A549 (cell line): ENCODE measurements at regions not wholly inside any gene's neighbourhood (a gene's known extent, or its start where the extent isn't known, plus 50 kb on each side); places are given as distances from the start of the nearest gene placed in this dataset.

ENCODE experiments used
- ATAC-seq, 2 experiments: fragments of 200-7000 bp in 1 of 2; fragments of >200 bp in 1 of 2; cut with Nextera tagmentation in 1 of 2; cut with Tn5 transposase in 1 of 2; 3 replicates each; pipeline versions ENCODE4 v1.8.0 to v1.9.1; 2018 to 2020; ENCODE audit warnings: mild to moderate bottlenecking in 1 of 2, moderate library complexity in 1 of 2
- CTCF ChIA-PET: fragments of 300-600 bp; sonication (Branson Sonifier 250); formaldehyde crosslinking; extraction: SDS; loops from one replicate; lab custom pipeline; 2021; ENCODE audit warnings: antibody characterized with exemption, inconsistent platforms; lab: Yijun Ruan, JAX
- POLR2A ChIA-PET: fragments of 350-600 bp; formaldehyde crosslinking; extraction: SDS; loops from one replicate; lab custom pipeline; 2021; ENCODE audit warnings: antibody characterized with exemption, inconsistent platforms; lab: Yijun Ruan, JAX
- DNase-seq, 2 experiments: peaks; one replicate each; pipeline versions ENCODE4 v3.0.0 to v3.0.0-alpha.2; 2011 to 2016; ENCODE audit warnings: low read depth in 1 of 2, low spot score in 1 of 2
- FAIRE-seq: peaks from 2 replicates; lab custom pipeline; 2011; peaks lifted over from hg19 to GRCh38; lab: Jason Lieb, UNC
- H3K27ac ChIP-seq, 2 experiments: fragments of >200 bp; sonication (Bioruptor Twin); formaldehyde crosslinking; 3 replicates each; pipeline ENCODE4 v1.5.1; 2016 to 2017
- H3K4me1 ChIP-seq: fragments of >200 bp; sonication (Bioruptor Twin); formaldehyde crosslinking; 3 replicates; pipeline ENCODE4 v1.6.1; 2016
- H3K4me2 ChIP-seq: fragments of >200 bp; sonication (Bioruptor Twin); formaldehyde crosslinking; 3 replicates; pipeline ENCODE4 v1.6.1; 2016
- H3K4me3 ChIP-seq: fragments of >200 bp; sonication (Bioruptor Twin); formaldehyde crosslinking; 3 replicates; pipeline ENCODE4 v1.5.1; 2016
- H3K9me3 ChIP-seq: fragments of >200 bp; sonication (Bioruptor Twin); formaldehyde crosslinking; 3 replicates; pipeline ENCODE4 v1.6.1; 2016
- CEBPB ChIP-seq, 2 experiments: fragments of >200 bp in 1 of 2; sonication (Bioruptor Twin) in 1 of 2; formaldehyde crosslinking in 1 of 2; IDR thresholded peaks; 2 replicates each; pipeline ENCODE4 v1.6.1; 2012 to 2016
- CHD4 ChIP-seq: fragments of 200-600 bp; sonication (generic); IDR thresholded peaks from 2 replicates; pipeline ENCODE4 v1.6.1; 2016; ENCODE audit warnings: antibody characterized with exemption, mild to moderate bottlenecking, borderline replicate concordance
- ESRRA ChIP-seq: fragments of 150-350 bp; IDR thresholded peaks from 2 replicates; pipeline ENCODE4 v1.6.1; 2014; ENCODE audit warnings: mild to moderate bottlenecking, low read length, borderline replicate concordance
- FOSL2 ChIP-seq, 2 experiments: fragments of 450-650 bp in 1 of 2; fragments of >200 bp in 1 of 2; sonication (Bioruptor Twin) in 1 of 2; formaldehyde crosslinking; IDR thresholded peaks; 2 replicates each; pipeline versions ENCODE4 v1.5.0 to v1.6.1; 2016 to 2020; ENCODE audit warnings: mild to moderate bottlenecking in 1 of 2, moderate library complexity in 1 of 2
- GATA3 ChIP-seq: IDR thresholded peaks from 2 replicates; pipeline ENCODE4 v1.6.1; 2012; ENCODE audit warnings: borderline replicate concordance
- HOXA7 ChIP-seq: fragments of 250-450 bp; sonication (Bioruptor Pico); IDR thresholded peaks from 2 replicates; pipeline ENCODE4 v1.5.0; 2020; ENCODE audit warnings: mild to moderate bottlenecking, moderate library complexity
- HOXB5 ChIP-seq: fragments of 250-450 bp; sonication (Bioruptor Pico); IDR thresholded peaks from 2 replicates; pipeline ENCODE4 v1.5.0; 2020; ENCODE audit warnings: mild to moderate bottlenecking, moderate library complexity
- NPAS2 ChIP-seq: fragments of 250-450 bp; sonication (Bioruptor Pico); IDR thresholded peaks from 2 replicates; pipeline ENCODE4 v1.8.0; 2022; ENCODE audit warnings: mild to moderate bottlenecking, moderate library complexity, borderline replicate concordance
- RARB ChIP-seq: fragments of 250-450 bp; sonication (Bioruptor Pico); IDR thresholded peaks from 2 replicates; pipeline ENCODE4 v1.8.0; 2021; ENCODE audit warnings: mild to moderate bottlenecking, moderate library complexity
- RFX5 ChIP-seq: fragments of 450-650 bp; IDR thresholded peaks from 2 replicates; pipeline ENCODE4 v1.7.1; 2014; ENCODE audit warnings: antibody characterized with exemption, mild to moderate bottlenecking, moderate library complexity
- SMC3 ChIP-seq: fragments of >200 bp; sonication (Bioruptor Twin); formaldehyde crosslinking; IDR thresholded peaks from 3 replicates; pipeline ENCODE4 v1.6.1; 2018; ENCODE audit warnings: inconsistent platforms
- ZFP36 ChIP-seq: fragments of 450-650 bp; IDR thresholded peaks from 2 replicates; pipeline ENCODE4 v1.6.1; 2014; ENCODE audit warnings: borderline replicate concordance; ENCODE audit not compliant: partially characterized antibody
- ZSCAN20 ChIP-seq: fragments of 250-450 bp; sonication (Bioruptor Pico); IDR thresholded peaks from 2 replicates; pipeline ENCODE4 v1.8.0; 2022; ENCODE audit warnings: mild to moderate bottlenecking, moderate library complexity
- WGBS: methylation state at CpG from one replicate; pipeline ENCODE4 v1.1.6; 2017; ENCODE audit errors: missing lambda C conversion rate; 5-methylcytosine and 5-hydroxymethylcytosine counted together
- TF ChIP-seq, protein P1 (sequence below): fragments of 250-450 bp; sonication (Bioruptor Pico); IDR thresholded peaks from 2 replicates; pipeline ENCODE4 v1.5.0; 2021; ENCODE audit warnings: mild to moderate bottlenecking, moderate library complexity, borderline replicate concordance
- TF ChIP-seq, protein P2 (sequence below): fragments of >200 bp; sonication (Bioruptor Twin); formaldehyde crosslinking; IDR thresholded peaks from 3 replicates; pipeline ENCODE4 v1.6.1; 2016
- TF ChIP-seq, protein P3 (sequence below): fragments of 200-600 bp; sonication (generic); IDR thresholded peaks from 2 replicates; pipeline ENCODE4 v1.6.1; 2016; ENCODE audit warnings: antibody characterized with exemption, mild to moderate bottlenecking, moderate library complexity
- TF ChIP-seq, protein P4 (sequence below): IDR thresholded peaks from 2 replicates; pipeline ENCODE4 v1.6.1; 2012

DNA sequence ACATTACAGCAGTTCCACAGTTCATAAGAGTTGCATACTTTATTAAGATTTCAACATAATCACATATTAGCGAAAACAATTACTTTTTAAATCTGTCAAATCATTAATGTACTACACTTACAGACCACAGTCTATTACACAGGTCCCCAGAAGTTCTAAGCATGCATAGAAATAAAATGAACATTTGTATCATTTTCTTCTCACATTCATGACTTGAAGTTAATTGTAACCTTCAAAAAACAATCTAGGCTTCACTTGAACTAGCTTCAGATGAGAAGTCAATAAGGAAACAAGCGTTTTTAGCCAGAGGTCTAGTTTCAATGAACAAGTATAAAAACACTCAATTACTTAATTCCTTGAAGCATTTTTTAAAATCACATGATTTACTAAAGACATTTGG lies 238.3 kb downstream of the HACE1 start:
- TF ChIP-seq ZFP36 (no peak), HOXB5 (no peak), RFX5 (no peak)
- no peak overlapping the region for H3K4me3 ChIP-seq
- no peaks in the 10 kb centered on the region for H3K4me1 ChIP-seq
- ChIA-PET POLR2A (no interaction called here), CTCF (no interaction called here)
- DNase-seq, result no peak
- FAIRE-seq, result no peak
- H3K27ac ChIP-seq, result no peak overlapping the region
- WGBS, result 63% methylated on average over 2 of the region's 2 CpGs
- H3K4me2 ChIP-seq, result no peak overlapping the region
- no peak for ATAC-seq
- no peaks in the 10 kb centered on the region for H3K9me3 ChIP-seq

DNA sequence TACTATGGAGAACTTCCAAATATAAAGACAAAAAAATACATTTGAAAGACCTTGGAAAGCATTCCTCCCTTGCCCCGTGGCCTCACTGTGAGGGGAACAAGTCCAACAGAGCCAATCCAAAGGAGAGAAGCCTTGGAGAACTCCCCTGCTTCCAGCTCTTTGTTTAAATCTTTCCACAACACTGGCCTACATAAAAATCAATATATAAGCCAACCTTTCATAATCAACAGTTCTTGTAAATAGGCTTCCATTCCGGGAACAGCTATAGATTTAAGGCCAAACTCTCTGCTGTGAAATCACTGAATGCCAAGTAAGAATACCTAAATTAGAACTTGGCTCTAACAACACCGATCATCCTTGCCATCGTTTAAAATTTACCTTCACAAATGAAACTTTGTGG lies 242.1 kb downstream of the HACE1 start:
- H3K27ac ChIP-seq, result no peak overlapping the region
- H3K9me3 ChIP-seq, result no peaks in the 10 kb centered on the region
- no peak for TF ChIP-seq HOXB5
- TF ChIP-seq HOXA7 (CRISPR knock-in tag), result no peak
- TF ChIP-seq, protein P1, sequence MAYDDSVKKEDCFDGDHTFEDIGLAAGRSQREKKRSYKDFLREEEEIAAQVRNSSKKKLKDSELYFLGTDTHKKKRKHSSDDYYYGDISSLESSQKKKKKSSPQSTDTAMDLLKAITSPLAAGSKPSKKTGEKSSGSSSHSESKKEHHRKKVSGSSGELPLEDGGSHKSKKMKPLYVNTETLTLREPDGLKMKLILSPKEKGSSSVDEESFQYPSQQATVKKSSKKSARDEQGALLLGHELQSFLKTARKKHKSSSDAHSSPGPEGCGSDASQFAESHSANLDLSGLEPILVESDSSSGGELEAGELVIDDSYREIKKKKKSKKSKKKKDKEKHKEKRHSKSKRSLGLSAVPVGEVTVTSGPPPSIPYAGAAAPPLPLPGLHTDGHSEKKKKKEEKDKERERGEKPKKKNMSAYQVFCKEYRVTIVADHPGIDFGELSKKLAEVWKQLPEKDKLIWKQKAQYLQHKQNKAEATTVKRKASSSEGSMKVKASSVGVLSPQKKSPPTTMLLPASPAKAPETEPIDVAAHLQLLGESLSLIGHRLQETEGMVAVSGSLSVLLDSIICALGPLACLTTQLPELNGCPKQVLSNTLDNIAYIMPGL (CRISPR knock-in tag), result no peak
- TF ChIP-seq, protein P2, sequence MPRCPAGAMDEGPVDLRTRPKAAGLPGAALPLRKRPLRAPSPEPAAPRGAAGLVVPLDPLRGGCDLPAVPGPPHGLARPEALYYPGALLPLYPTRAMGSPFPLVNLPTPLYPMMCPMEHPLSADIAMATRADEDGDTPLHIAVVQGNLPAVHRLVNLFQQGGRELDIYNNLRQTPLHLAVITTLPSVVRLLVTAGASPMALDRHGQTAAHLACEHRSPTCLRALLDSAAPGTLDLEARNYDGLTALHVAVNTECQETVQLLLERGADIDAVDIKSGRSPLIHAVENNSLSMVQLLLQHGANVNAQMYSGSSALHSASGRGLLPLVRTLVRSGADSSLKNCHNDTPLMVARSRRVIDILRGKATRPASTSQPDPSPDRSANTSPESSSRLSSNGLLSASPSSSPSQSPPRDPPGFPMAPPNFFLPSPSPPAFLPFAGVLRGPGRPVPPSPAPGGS, result no peak
- no peak for TF ChIP-seq RFX5
- TF ChIP-seq RARB (CRISPR knock-in tag), result no peak
- TF ChIP-seq SMC3, result no peak
- no peak for TF ChIP-seq CEBPB (IDR thresholded peaks at IDR 0.05)
- no peak for TF ChIP-seq NPAS2
- TF ChIP-seq CHD4, result no peak
- no peak for TF ChIP-seq ESRRA
- no peak for TF ChIP-seq FOSL2 (IDR thresholded peaks at IDR 0.05)
- no peak for TF ChIP-seq FOSL2 (CRISPR knock-in tag; IDR thresholded peaks at IDR 0.05)
- TF ChIP-seq, protein P3, sequence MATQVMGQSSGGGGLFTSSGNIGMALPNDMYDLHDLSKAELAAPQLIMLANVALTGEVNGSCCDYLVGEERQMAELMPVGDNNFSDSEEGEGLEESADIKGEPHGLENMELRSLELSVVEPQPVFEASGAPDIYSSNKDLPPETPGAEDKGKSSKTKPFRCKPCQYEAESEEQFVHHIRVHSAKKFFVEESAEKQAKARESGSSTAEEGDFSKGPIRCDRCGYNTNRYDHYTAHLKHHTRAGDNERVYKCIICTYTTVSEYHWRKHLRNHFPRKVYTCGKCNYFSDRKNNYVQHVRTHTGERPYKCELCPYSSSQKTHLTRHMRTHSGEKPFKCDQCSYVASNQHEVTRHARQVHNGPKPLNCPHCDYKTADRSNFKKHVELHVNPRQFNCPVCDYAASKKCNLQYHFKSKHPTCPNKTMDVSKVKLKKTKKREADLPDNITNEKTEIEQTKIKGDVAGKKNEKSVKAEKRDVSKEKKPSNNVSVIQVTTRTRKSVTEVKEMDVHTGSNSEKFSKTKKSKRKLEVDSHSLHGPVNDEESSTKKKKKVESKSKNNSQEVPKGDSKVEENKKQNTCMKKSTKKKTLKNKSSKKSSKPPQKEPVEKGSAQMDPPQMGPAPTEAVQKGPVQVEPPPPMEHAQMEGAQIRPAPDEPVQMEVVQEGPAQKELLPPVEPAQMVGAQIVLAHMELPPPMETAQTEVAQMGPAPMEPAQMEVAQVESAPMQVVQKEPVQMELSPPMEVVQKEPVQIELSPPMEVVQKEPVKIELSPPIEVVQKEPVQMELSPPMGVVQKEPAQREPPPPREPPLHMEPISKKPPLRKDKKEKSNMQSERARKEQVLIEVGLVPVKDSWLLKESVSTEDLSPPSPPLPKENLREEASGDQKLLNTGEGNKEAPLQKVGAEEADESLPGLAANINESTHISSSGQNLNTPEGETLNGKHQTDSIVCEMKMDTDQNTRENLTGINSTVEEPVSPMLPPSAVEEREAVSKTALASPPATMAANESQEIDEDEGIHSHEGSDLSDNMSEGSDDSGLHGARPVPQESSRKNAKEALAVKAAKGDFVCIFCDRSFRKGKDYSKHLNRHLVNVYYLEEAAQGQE, result no peak
- TF ChIP-seq, protein P4, sequence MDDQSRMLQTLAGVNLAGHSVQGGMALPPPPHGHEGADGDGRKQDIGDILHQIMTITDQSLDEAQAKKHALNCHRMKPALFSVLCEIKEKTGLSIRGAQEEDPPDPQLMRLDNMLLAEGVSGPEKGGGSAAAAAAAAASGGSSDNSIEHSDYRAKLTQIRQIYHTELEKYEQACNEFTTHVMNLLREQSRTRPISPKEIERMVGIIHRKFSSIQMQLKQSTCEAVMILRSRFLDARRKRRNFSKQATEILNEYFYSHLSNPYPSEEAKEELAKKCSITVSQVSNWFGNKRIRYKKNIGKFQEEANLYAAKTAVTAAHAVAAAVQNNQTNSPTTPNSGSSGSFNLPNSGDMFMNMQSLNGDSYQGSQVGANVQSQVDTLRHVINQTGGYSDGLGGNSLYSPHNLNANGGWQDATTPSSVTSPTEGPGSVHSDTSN, result no peak
- no peak for TF ChIP-seq GATA3
- no peak for TF ChIP-seq ZSCAN20 (CRISPR knock-in tag)
- no peak overlapping the region for H3K4me2 ChIP-seq
- no peak overlapping the region for H3K4me3 ChIP-seq
- ATAC-seq, result no peak
- ChIA-PET POLR2A (no interaction called here), CTCF (interaction anchor here (1.5 kb wide), 1 partner anchor 91 kb away, joined by 3 read pairs; no protein-coding TSS in a partner anchor)
- DNase-seq, result no peak
- WGBS, result 55% methylated on average over 4 of the region's 4 CpGs
- no peak for FAIRE-seq
- no peaks in the 10 kb centered on the region for H3K4me1 ChIP-seq
